AG04450 (cell line): ENCODE measurements at regions not wholly inside any gene's neighbourhood (a gene's known extent, or its start where the extent isn't known, plus 50 kb on each side); places are given as distances from the start of the nearest gene placed in this dataset.

ENCODE experiments used
- CTCF ChIA-PET: fragments of 300-600, 350-600 bp; formaldehyde crosslinking; extraction: SDS; loops from one replicate; lab custom pipeline; 2022; ENCODE audit warnings: antibody characterized with exemption, inconsistent platforms; lab: Charles Lee
- POLR2A ChIA-PET: fragments of 350-600 bp; formaldehyde crosslinking; extraction: SDS; loops from one replicate; lab custom pipeline; 2021; ENCODE audit warnings: antibody characterized with exemption, inconsistent platforms; lab: Yijun Ruan, JAX
- DNase-seq: peaks from one replicate; pipeline ENCODE4 v3.0.0-alpha.2; 2011; ENCODE audit warnings: low read depth, low spot score
- H3K27ac ChIP-seq: one replicate; pipeline ENCODE4 v1.5.1; 2012; ENCODE audit warnings: low read depth, low read length, control low read depth
- H3K27me3 ChIP-seq: one replicate; pipeline ENCODE4 v1.6.0; 2012; ENCODE audit warnings: low read length; ENCODE audit not compliant: control insufficient read depth, insufficient read depth
- H3K4me3 ChIP-seq: 2 replicates; pipeline ENCODE4 v1.5.1; 2011; ENCODE audit warnings: mild to moderate bottlenecking, low read depth, low read length, control low read depth
- H3K9me3 ChIP-seq: 2 replicates; pipeline ENCODE4 v1.5.1; 2012; ENCODE audit warnings: low read length; ENCODE audit not compliant: control insufficient read depth, insufficient read depth
- TF ChIP-seq, protein P1 (sequence below): IDR thresholded peaks from 2 replicates; pipeline ENCODE4 v1.5.1; 2011; ENCODE audit warnings: low read depth, low read length, control low read depth, inconsistent platforms

- TF ChIP-seq, protein P1, sequence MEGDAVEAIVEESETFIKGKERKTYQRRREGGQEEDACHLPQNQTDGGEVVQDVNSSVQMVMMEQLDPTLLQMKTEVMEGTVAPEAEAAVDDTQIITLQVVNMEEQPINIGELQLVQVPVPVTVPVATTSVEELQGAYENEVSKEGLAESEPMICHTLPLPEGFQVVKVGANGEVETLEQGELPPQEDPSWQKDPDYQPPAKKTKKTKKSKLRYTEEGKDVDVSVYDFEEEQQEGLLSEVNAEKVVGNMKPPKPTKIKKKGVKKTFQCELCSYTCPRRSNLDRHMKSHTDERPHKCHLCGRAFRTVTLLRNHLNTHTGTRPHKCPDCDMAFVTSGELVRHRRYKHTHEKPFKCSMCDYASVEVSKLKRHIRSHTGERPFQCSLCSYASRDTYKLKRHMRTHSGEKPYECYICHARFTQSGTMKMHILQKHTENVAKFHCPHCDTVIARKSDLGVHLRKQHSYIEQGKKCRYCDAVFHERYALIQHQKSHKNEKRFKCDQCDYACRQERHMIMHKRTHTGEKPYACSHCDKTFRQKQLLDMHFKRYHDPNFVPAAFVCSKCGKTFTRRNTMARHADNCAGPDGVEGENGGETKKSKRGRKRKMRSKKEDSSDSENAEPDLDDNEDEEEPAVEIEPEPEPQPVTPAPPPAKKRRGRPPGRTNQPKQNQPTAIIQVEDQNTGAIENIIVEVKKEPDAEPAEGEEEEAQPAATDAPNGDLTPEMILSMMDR = no peak
- no peak for DNase-seq
- no peak overlapping the region for H3K27ac ChIP-seq
- ChIA-PET POLR2A (no interaction called here), CTCF (no interaction called here)
- H3K9me3 ChIP-seq = no peaks in the 10 kb centered on the region
- H3K27me3 ChIP-seq = no peaks in the 10 kb centered on the region
- H3K4me3 ChIP-seq = no peak overlapping the region
Observed at GRCh38 chr21:26632691-26633090, 59.6 kb upstream of the CYYR1 start.

DNA sequence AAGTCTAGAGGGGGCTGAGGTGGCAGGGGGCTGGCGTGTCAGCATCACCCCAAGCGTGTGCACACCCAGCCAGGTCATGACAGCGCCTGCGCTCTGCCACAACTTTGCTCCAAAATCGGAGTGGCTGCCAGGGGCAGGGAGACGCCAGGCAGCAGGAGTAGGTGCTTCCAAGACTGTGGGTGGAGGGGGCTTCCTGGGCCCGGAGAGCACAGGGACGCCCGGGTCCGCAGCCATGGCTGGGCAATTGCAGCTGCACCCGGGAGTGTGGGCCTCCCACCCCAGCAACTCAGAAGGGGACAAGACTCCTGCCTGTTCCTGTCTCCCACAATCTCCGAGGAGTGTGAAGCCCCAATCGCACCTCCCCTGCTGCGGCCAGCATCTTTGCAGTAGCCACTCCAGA is 53.1 kb upstream of the CYYR1 start:
- Histone ChIP-seq H3K27me3 (no peaks in the 10 kb centered on the region), H3K4me3 (no peak overlapping the region), H3K27ac (no peak overlapping the region), H3K9me3 (no peaks in the 10 kb centered on the region; the same call in 1 of the 2 replicates)
- POLR2A ChIA-PET = no interaction called here
- DNase-seq = no peak
- TF ChIP-seq, protein P1 = no peak
- CTCF ChIA-PET = no interaction called here

GRCh38 chr21:26624983-26625519 is 52.0 kb upstream of the CYYR1 start:
- DNase-seq = no peak
- ChIA-PET POLR2A (no interaction called here), CTCF (no interaction called here)
- Histone ChIP-seq H3K27me3 (no peaks in the 10 kb centered on the region), H3K9me3 (no peaks in the 10 kb centered on the region; the same call in 1 of the 2 replicates), H3K4me3 (no peak overlapping the region), H3K27ac (no peak overlapping the region)
- TF ChIP-seq, protein P1 = no peak
